GM10266 (cell line): ENCODE measurements at regions not wholly inside any gene's neighbourhood (a gene's known extent, or its start where the extent isn't known, plus 50 kb on each side); places are given as distances from the start of the nearest gene placed in this dataset.

Experiments used
- DNase-seq: peaks from one replicate; pipeline ENCODE4 v3.0.0; 2012; ENCODE audit errors: extremely low spot score
- CTCF ChIP-seq: IDR thresholded peaks from 2 replicates; pipeline ENCODE4 v1.5.1; 2012; ENCODE audit warnings: mild to moderate bottlenecking, low read depth; ENCODE audit not compliant: control insufficient read depth, insufficient read depth; ENCODE audit errors: missing control alignments

- TF ChIP-seq CTCF: no peak
- DNase-seq: no peak
Observed at GRCh38 chr7:71042591-71042990, 89.4 kb upstream of the GALNT17 start.

DNA sequence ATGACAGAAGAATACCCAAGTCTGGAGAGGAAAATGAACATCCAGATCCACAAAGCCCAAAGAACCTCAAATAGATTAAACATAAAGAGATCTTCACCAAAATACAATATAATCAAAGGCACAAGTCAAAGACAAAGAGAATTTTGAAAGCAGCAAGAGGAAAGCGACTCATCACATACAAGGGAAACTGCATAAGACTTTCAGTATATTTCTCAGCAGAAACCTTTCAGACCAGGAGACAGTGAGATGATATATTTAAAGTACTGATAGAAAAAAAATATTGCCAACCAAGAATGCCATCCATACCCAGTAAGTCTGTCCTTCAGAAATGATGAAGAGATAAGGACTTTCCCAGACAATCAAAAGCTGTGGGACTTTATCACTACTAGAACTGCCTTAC lies 81.5 kb upstream of the GALNT17 start:
- no peak for TF ChIP-seq CTCF
- DNase-seq: no peak

GRCh38 chr7:71055504-71055903 lies 76.4 kb upstream of the GALNT17 start:
- no peak for DNase-seq
- TF ChIP-seq CTCF: no peak

DNA sequence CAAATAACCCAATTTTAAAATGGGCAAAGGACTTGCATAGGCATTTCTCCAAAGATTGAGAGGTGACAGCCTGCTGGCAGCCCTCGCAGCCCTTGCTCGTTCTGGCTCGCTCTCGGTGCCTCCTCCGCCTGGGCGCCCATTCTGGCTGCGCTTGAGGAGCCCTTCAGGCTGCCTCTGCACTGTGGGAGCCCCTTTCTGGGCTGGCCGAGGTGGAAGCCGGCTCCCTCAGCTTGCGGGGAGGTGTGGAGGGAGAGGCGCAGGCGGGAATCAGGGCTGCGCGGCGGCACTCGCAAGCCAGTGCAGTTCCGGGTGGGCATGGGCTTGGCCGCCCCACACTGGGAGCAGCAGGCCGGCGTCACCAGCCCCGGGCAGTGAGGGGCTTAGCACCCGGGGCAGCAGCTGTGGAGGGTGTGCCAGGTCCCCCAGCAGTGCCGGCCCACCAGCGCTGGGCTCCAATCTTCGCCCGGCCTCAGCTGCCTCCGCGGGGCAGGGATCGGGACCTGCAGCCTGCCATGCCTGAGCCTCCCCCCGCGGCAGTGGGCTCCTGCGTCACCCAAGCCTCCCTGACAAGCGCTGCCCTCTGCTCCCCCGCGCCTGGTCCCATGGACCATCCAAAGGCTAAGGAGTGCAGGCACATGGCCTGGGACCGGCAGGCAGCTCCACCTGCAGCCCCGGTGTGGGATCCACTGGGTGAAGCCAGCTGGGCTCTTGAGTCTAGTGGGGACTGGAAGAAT lies 54.0 kb upstream of the GALNT17 start:
- no peak for TF ChIP-seq CTCF
- DNase-seq: no peak
